ENCODE measurements at regions not wholly inside any gene's neighbourhood (a gene's known extent, or its start where the extent isn't known, plus 50 kb on each side); places are given as distances from the start of the nearest gene placed in this dataset.

DNA sequence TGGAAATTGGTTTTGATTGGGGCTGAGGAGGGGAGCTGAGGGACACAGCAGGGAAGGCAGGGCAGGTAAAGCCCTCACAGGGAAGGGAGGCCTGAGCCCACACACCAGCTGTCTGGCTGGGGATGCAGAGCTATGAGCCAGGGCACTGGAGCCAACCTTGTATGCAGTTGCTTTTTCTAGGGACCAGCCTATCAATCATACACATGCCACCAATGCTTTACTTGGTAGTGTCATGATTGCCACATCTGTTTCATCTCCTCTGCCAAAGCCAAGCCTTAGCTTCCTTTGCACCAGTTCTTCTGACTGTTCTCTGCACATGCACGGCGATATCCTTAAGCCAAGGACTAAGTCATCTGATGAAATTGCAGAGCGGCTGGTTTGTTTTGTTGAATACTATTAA, 207.1 kb upstream of the PLET1 start:
- no peak overlapping the region for H3K4me3 Mint-ChIP-seq
- DNase-seq: no peak
- no peak overlapping the region for H3K27ac Mint-ChIP-seq
- peaks cover 23% of the 10 kb centered on the region for H3K27me3 Mint-ChIP-seq (ENCODE audit: low read depth, poor library complexity)
- peaks cover 22% of the 10 kb centered on the region for H3K4me1 Mint-ChIP-seq
- TF ChIP-seq CTCF (IDR thresholded peaks at IDR 0.05): no peak
- no peaks in the 10 kb centered on the region for H3K36me3 Mint-ChIP-seq (ENCODE audit: low read depth)
- no peaks in the 10 kb centered on the region for H3K9me3 Mint-ChIP-seq

DNA sequence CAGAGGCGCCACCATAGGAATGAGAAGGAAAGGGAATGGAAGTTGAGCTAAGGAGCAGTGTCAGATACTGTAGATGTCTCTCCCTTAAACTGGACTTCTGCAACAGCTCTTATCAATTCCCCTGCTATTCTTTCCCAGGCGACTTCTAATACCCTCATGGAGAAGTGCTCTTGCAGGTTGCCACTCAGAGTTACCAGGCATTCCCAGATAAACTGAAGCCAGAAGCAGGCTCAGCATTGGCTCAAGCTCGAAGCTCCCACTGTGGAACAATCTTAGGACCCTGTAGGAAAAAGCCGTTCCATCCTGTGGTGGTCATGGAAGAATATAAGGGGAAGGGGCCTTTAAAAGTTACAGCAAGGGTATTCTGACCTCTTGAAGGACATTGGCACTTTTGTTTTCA, 208.7 kb upstream of the PLET1 start:
- Mint-ChIP-seq H3K27me3 (ENCODE audit: low read depth, poor library complexity) (peaks cover 21% of the 10 kb centered on the region), H3K9me3 (no peaks in the 10 kb centered on the region), H3K27ac (no peak overlapping the region), H3K4me3 (no peak overlapping the region), H3K4me1 (peaks cover 22% of the 10 kb centered on the region), H3K36me3 (ENCODE audit: low read depth) (no peaks in the 10 kb centered on the region)
- DNase-seq: no peak
- no peak for TF ChIP-seq CTCF (IDR thresholded peaks at IDR 0.05)

GRCh38 chr11:112470355-112470754, 209.7 kb upstream of the PLET1 start:
- DNase-seq: no peak
- peaks cover 15% of the 10 kb centered on the region for H3K27me3 Mint-ChIP-seq (ENCODE audit: low read depth, poor library complexity)
- TF ChIP-seq CTCF (IDR thresholded peaks at IDR 0.05): no peak
- H3K9me3 Mint-ChIP-seq: no peaks in the 10 kb centered on the region
- no peaks in the 10 kb centered on the region for H3K36me3 Mint-ChIP-seq (ENCODE audit: low read depth)
- H3K4me1 Mint-ChIP-seq: peaks cover 17% of the 10 kb centered on the region
- H3K4me3 Mint-ChIP-seq: no peak overlapping the region
- H3K27ac Mint-ChIP-seq: no peak overlapping the region

GRCh38 chr11:112471731-112472130, 211.1 kb upstream of the PLET1 start:
- Mint-ChIP-seq H3K4me3 (no peak overlapping the region), H3K27ac (no peak overlapping the region), H3K27me3 (ENCODE audit: low read depth, poor library complexity) (peaks cover 12% of the 10 kb centered on the region), H3K9me3 (no peaks in the 10 kb centered on the region), H3K36me3 (ENCODE audit: low read depth) (no peaks in the 10 kb centered on the region), H3K4me1 (peaks cover 8% of the 10 kb centered on the region)
- no peak for TF ChIP-seq CTCF (IDR thresholded peaks at IDR 0.05)
- DNase-seq: no peak

DNA sequence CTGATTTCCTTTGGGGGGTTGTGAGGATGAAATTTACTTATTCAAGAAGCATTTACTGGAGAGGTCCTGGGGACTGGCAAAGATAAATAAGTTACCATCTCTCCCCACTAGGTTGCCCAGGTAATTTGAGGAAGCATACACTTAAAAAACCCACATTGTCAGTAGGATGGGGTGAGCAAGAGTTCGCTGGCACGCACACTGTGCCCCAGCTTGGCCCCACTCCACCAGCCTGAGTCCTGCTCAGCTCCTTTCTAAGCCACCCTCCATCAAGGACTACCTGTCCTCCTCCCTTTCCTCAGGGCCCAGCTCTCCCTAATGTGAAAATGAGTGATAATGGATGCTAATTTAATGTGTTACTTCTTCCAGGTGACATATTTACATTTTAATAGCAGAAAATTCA, 216.5 kb upstream of the PLET1 start:
- no peak overlapping the region for H3K27ac Mint-ChIP-seq
- peaks cover 4% of the 10 kb centered on the region for H3K4me1 Mint-ChIP-seq
- no peak overlapping the region for H3K4me3 Mint-ChIP-seq
- TF ChIP-seq CTCF (IDR thresholded peaks at IDR 0.05): no peak
- no peak for DNase-seq
- no peaks in the 10 kb centered on the region for H3K36me3 Mint-ChIP-seq (ENCODE audit: low read depth)
- no peaks in the 10 kb centered on the region for H3K9me3 Mint-ChIP-seq
- H3K27me3 Mint-ChIP-seq (ENCODE audit: low read depth, poor library complexity): no peaks in the 10 kb centered on the region

DNA sequence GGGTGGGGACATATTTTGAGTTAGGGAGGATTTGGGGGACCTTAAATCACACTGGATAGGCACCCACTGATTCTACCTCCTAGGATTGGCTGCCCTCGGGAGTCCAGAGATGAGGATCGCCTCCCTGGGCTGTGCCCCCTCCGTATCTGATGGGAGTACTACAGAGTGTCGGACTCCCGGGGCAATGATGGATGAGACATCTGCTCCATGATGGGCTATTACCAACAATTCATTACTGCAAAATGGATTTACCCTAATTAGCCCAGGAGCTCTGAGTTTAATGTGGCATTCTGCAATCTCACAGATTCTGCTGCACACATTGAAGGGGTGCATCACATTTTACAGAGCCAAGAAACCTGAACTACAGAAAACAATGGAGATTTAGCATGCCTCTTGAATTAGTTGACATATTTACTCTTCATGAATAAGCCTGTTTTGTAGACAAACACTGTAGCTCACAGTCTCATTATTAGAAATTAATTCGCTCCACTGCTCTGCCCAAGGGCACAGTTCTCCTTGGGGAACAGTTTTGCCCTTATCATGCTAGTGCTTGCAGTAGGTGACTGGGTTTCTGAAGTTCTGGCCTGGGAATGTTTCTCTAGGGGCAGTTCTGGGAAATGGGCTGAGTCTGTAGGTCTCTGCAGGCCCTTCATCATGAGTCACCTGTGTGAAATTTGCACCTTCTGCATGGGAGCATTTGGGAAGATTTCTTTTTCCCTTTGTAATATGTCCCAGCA, 217.1 kb upstream of the PLET1 start:
- Mint-ChIP-seq H3K4me3 (no peak overlapping the region), H3K9me3 (no peaks in the 10 kb centered on the region), H3K27me3 (ENCODE audit: low read depth, poor library complexity) (no peaks in the 10 kb centered on the region), H3K4me1 (no peaks in the 10 kb centered on the region), H3K27ac (no peak overlapping the region), H3K36me3 (ENCODE audit: low read depth) (no peaks in the 10 kb centered on the region)
- no peak for TF ChIP-seq CTCF (IDR thresholded peaks at IDR 0.05)
- DNase-seq: no peak

Measured in nephron progenitor cell (in vitro differentiated cells).